Panc1 (cell line): ENCODE measurements at regions not wholly inside any gene's neighbourhood (a gene's known extent, or its start where the extent isn't known, plus 50 kb on each side); places are given as distances from the start of the nearest gene placed in this dataset.

Experiments
- ATAC-seq: fragments of 200-7000 bp; cut with Tn5 transposase; 2 replicates; pipeline ENCODE4 v1.9.1; 2020; ENCODE audit warnings: mild to moderate bottlenecking, moderate library complexity
- BruUV-seq: library from RNA; stranded (reverse); fragments of 400-500 nt; replicated peaks from 2 replicates; lab custom pipeline; 2021; lab: Mats Ljungman, UMichigan
- CTCF ChIA-PET: fragments of 300-600 bp; sonication (Branson Sonifier 250); formaldehyde crosslinking; loops from one replicate; lab custom pipeline; 2022; ENCODE audit warnings: antibody characterized with exemption; lab: Charles Lee
- POLR2A ChIA-PET: fragments of 300-600 bp; sonication (Branson Sonifier 250); formaldehyde crosslinking; loops from one replicate; lab custom pipeline; 2022; ENCODE audit warnings: antibody characterized with exemption; lab: Charles Lee
- DNase-seq: peaks from one replicate; pipeline ENCODE4 v3.0.0-alpha.2; 2010; ENCODE audit warnings: low read depth, low spot score
- H3K27ac ChIP-seq: 2 replicates; pipeline ENCODE4 v1.5.1; 2011; ENCODE audit warnings: mild to moderate bottlenecking, low read length, inconsistent platforms
- H3K27me3 ChIP-seq: fragments of 200-500 bp; sonication (Bioruptor generic); 2 replicates; pipeline ENCODE4 v1.6.0; 2014; ENCODE audit warnings: low read length, inconsistent platforms; ENCODE audit not compliant: control insufficient read depth, insufficient read depth
- H3K36me3 ChIP-seq: fragments of 200-500 bp; sonication (Bioruptor generic); 2 replicates; pipeline ENCODE4 v1.5.1; 2014; ENCODE audit warnings: inconsistent platforms, mild to moderate bottlenecking, low read length, moderate library complexity; ENCODE audit not compliant: control insufficient read depth, insufficient read depth
- H3K4me1 ChIP-seq: 2 replicates; pipeline ENCODE4 v1.5.1; 2011; ENCODE audit warnings: inconsistent platforms, mild to moderate bottlenecking, low read length, moderate library complexity; ENCODE audit not compliant: control insufficient read depth, insufficient read depth
- H3K4me3 ChIP-seq, 2 experiments: 2 replicates each; pipeline ENCODE4 v1.5.1; 2011 to 2012; ENCODE audit warnings: low read depth in 2 of 2, low read length in 2 of 2, mild to moderate bottlenecking in 2 of 2, inconsistent platforms in 1 of 2, moderate library complexity in 1 of 2
- H3K9me3 ChIP-seq: fragments of 200-500 bp; sonication (Bioruptor generic); 2 replicates; pipeline ENCODE4 v1.5.1; 2014; ENCODE audit warnings: low read depth, mild to moderate bottlenecking, inconsistent platforms, low read length, moderate library complexity; ENCODE audit not compliant: control insufficient read depth, insufficient read depth
- POLR2AphosphoS5 ChIP-seq: IDR thresholded peaks from 2 replicates; pipeline ENCODE4 v1.6.1; 2012; ENCODE audit warnings: mild to moderate bottlenecking, low read depth, low read length, moderate library complexity
- REST ChIP-seq, 2 experiments: IDR thresholded peaks; 2 replicates each; pipeline ENCODE4 v1.6.1; 2011 to 2012; ENCODE audit warnings: low read depth in 2 of 2, control low read depth in 1 of 2, low read length in 1 of 2, mild to moderate bottlenecking in 1 of 2, moderate library complexity in 1 of 2; ENCODE audit not compliant: insufficient read depth in 1 of 2
- SIN3A ChIP-seq: IDR thresholded peaks from 2 replicates; pipeline ENCODE4 v1.6.1; 2012; ENCODE audit warnings: low read depth, mild to moderate bottlenecking, low read length, moderate library complexity, borderline replicate concordance; ENCODE audit not compliant: insufficient read depth
- TCF7L2 ChIP-seq: IDR thresholded peaks from 2 replicates; pipeline ENCODE4 v1.6.1; 2011; ENCODE audit warnings: mild to moderate bottlenecking, low read depth, low read length, inconsistent platforms
- in situ Hi-C: cut with HindIII; loops from 2 replicates; pipeline ENCODE4 v1.10.0; 2016; ENCODE audit warnings: low sequenced_read_pairs, low pct_unique_long_range_greater_than_20kb
- intact Hi-C: fragments of 100-400 bp; cut with micrococcal nuclease; formaldehyde crosslinking; loops from one replicate; pipeline ENCODE4 v1.10.0; 2022; ENCODE audit not compliant: unreplicated experiment
- TF ChIP-seq, protein P1 (sequence below): fragments of 450-650 bp; IDR thresholded peaks from 2 replicates; pipeline ENCODE4 v1.5.1; 2017; ENCODE audit warnings: mild to moderate bottlenecking

DNA sequence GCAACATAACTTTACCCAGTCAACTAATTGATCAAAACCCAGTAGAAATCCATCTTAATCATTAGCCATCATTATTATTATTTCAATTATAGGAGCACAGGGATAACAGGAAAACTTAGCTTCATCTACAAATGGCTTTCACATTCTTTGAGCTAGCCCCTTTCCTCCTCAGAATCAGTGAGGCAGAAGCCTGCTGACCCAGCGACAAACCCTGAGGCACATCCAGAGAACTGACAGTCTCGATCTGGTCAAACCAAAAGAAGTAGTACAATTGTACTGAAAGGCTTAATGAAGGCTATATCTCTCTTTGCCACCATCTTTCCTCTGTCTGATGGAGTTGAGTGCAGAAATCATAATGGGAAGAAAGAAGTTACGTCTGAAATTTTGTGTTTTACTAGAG, 109.8 kb upstream of the ARID2 start:
- Histone ChIP-seq H3K4me3 (no peak overlapping the region), H3K4me1 (no peaks in the 10 kb centered on the region), H3K27me3 (peaks cover 3% of the 10 kb centered on the region), H3K9me3 (no peaks in the 10 kb centered on the region), H3K27ac (no peak overlapping the region), H3K36me3 (no peaks in the 10 kb centered on the region)
- TF ChIP-seq REST (IDR thresholded peaks at IDR 0.05; ENCODE audit: insufficient read depth in 1 of 2, low read depth in 2 of 2, low read length in 1 of 2) (no peak), SIN3A (no peak), TCF7L2 (no peak), POLR2AphosphoS5 (no peak)
- TF ChIP-seq, protein P1, sequence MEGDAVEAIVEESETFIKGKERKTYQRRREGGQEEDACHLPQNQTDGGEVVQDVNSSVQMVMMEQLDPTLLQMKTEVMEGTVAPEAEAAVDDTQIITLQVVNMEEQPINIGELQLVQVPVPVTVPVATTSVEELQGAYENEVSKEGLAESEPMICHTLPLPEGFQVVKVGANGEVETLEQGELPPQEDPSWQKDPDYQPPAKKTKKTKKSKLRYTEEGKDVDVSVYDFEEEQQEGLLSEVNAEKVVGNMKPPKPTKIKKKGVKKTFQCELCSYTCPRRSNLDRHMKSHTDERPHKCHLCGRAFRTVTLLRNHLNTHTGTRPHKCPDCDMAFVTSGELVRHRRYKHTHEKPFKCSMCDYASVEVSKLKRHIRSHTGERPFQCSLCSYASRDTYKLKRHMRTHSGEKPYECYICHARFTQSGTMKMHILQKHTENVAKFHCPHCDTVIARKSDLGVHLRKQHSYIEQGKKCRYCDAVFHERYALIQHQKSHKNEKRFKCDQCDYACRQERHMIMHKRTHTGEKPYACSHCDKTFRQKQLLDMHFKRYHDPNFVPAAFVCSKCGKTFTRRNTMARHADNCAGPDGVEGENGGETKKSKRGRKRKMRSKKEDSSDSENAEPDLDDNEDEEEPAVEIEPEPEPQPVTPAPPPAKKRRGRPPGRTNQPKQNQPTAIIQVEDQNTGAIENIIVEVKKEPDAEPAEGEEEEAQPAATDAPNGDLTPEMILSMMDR = no peak
- intact Hi-C loops = no loop called here
- no peak for DNase-seq
- ChIA-PET CTCF (no interaction called here), POLR2A (no interaction called here)
- ATAC-seq = no peak
- in situ Hi-C loops = no loop called here
- BruUV-seq = no TSS peak

DNA sequence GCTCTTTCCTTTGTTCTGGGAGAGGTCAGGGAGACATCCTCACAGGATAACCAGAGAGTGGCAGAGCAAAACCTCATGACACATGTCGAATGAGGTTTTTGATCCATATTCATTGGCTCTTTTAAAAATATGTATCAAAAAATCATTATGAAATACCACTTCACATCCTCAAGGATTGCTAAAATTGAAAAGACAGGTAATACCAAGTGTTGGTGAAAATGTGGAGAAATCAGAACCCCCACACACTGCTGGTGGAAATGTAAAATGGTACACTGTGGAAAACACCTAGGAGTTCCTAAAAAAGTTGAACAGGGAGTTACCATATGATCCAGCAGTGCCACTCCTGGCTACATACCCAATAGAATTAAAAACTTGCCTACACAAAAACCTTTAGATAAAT, 107.8 kb upstream of the ARID2 start:
- ChIA-PET CTCF (no interaction called here), POLR2A (no interaction called here)
- no peaks in the 10 kb centered on the region for H3K9me3 ChIP-seq
- in situ Hi-C loops = no loop called here
- no peak overlapping the region for H3K27ac ChIP-seq
- no peaks in the 10 kb centered on the region for H3K36me3 ChIP-seq
- peaks cover 5% of the 10 kb centered on the region for H3K27me3 ChIP-seq
- no TSS peak for BruUV-seq
- ATAC-seq (no peak), DNase-seq (no peak)
- intact Hi-C loops = no loop called here
- TF ChIP-seq, protein P1 = no peak
- TF ChIP-seq SIN3A = no peak
- TF ChIP-seq POLR2AphosphoS5 = no peak
- no peak for TF ChIP-seq REST (IDR thresholded peaks at IDR 0.05; ENCODE audit: insufficient read depth in 1 of 2, low read depth in 2 of 2, low read length in 1 of 2)
- no peak for TF ChIP-seq TCF7L2
- no peak overlapping the region for H3K4me3 ChIP-seq
- H3K4me1 ChIP-seq = no peaks in the 10 kb centered on the region
